GM21390 (cell line): ENCODE measurements at regions not wholly inside any gene's neighbourhood (a gene's known extent, or its start where the extent isn't known, plus 50 kb on each side); places are given as distances from the start of the nearest gene placed in this dataset.

ENCODE experiments used
- ATAC-seq: cut with Tn5 transposase; IDR thresholded peaks from one replicate; pipeline ENCODE4 v1.9.1; 2021; ENCODE audit not compliant: unreplicated experiment

- ATAC-seq: no peak
Measured at GRCh38 chr5:175288048-175288621, 155.8 kb downstream of the DRD1 start.

GRCh38 chr5:175286981-175287380 is 157.0 kb downstream of the DRD1 start:
- ATAC-seq: no peak

GRCh38 chr5:175285261-175285660 is 158.7 kb downstream of the DRD1 start:
- no peak for ATAC-seq

- ATAC-seq: no peak
Measured at GRCh38 chr5:175284806-175285205, 159.2 kb downstream of the DRD1 start.

- ATAC-seq: no peak
Measured at GRCh38 chr5:175282611-175283225, 161.3 kb downstream of the DRD1 start.

- peak; percentile 55 for ATAC-seq
Measured at GRCh38 chr5:175281714-175282113, 162.3 kb downstream of the DRD1 start.

- ATAC-seq: no peak
Measured at GRCh38 chr5:175281257-175281656, 162.7 kb downstream of the DRD1 start.

GRCh38 chr5:175279506-175279905 is 164.5 kb downstream of the DRD1 start:
- ATAC-seq: no peak

GRCh38 chr5:175275748-175276147 is 168.2 kb downstream of the DRD1 start:
- no peak for ATAC-seq

GRCh38 chr5:175275097-175275496 is 168.9 kb downstream of the DRD1 start:
- no peak for ATAC-seq

- no peak for ATAC-seq
Measured at GRCh38 chr5:175274171-175274570, 169.8 kb downstream of the DRD1 start.

- no peak for ATAC-seq
Measured at GRCh38 chr5:175264406-175264805, 179.6 kb downstream of the DRD1 start.

- no peak for ATAC-seq
Measured at GRCh38 chr5:175263776-175264175, 180.2 kb downstream of the DRD1 start.

GRCh38 chr5:175261526-175261925 is 182.5 kb downstream of the DRD1 start:
- no peak for ATAC-seq

GRCh38 chr5:175261037-175261436 is 182.9 kb downstream of the DRD1 start:
- no peak for ATAC-seq

GRCh38 chr5:175257847-175258194 is 186.2 kb downstream of the DRD1 start:
- no peak for ATAC-seq

GRCh38 chr5:175257128-175257846 is 186.7 kb downstream of the DRD1 start:
- ATAC-seq: no peak

GRCh38 chr5:175254155-175254554 is 189.8 kb downstream of the DRD1 start:
- no peak for ATAC-seq

- no peak for ATAC-seq
Measured at GRCh38 chr5:175253597-175253996, 190.4 kb downstream of the DRD1 start.

- ATAC-seq: no peak
Measured at GRCh38 chr5:175252234-175252805, 191.7 kb downstream of the DRD1 start.

- ATAC-seq: no peak
Measured at GRCh38 chr5:175250426-175250825, 193.6 kb downstream of the DRD1 start.

GRCh38 chr5:175248416-175248905 is 195.5 kb downstream of the DRD1 start:
- no peak for ATAC-seq
